ENCODE measurements at regions not wholly inside any gene's neighbourhood (a gene's known extent, or its start where the extent isn't known, plus 50 kb on each side); places are given as distances from the start of the nearest gene placed in this dataset.

- Histone ChIP-seq H4K20me1 (ENCODE audit: insufficient read depth) (no peaks in the 10 kb centered on the region), H2AFZ (no peak overlapping the region), H3K4me1 (ENCODE audit: insufficient read depth) (no peaks in the 10 kb centered on the region), H3K9me3 (ENCODE audit: low read depth) (no peaks in the 10 kb centered on the region), H3K4me2 (ENCODE audit: unreplicated experiment) (no peak overlapping the region), H3F3A (ENCODE audit: insufficient read depth) (no peaks in the 10 kb centered on the region), H3K79me2 (ENCODE audit: insufficient read depth) (no peaks in the 10 kb centered on the region), H3K27me3 (replicated peaks; ENCODE audit: insufficient read depth) (no peaks in the 10 kb centered on the region), H3K9me2 (ENCODE audit: insufficient read depth) (no peaks in the 10 kb centered on the region), H3K9ac (no peak overlapping the region), H3K36me3 (ENCODE audit: low read depth) (no peaks in the 10 kb centered on the region), H3K27ac (no peak overlapping the region), H3K4me3 (no peak overlapping the region)
- in situ Hi-C loops (cut with MboI): no loop called here
- DNase-seq: no peak
- no peak for TF ChIP-seq EZH2 (IDR thresholded peaks at IDR 0.05; ENCODE audit: insufficient read depth, poor library complexity, severe bottlenecking)
- no peak for TF ChIP-seq EZH2phosphoT487 (IDR thresholded peaks at IDR 0.05; ENCODE audit: insufficient read depth, low read depth)
- 41 to 47% methylated on average over 4 of the region's 4 CpGs for WGBS, 2 experiments (ENCODE audit: low coverage in 1 of 2, low lambda C conversion rate in 2 of 2, missing lambda C conversion rate in 2 of 2)
Observed at GRCh38 chr2:59956981-59957380, 596.5 kb downstream of the BCL11A start.

- Histone ChIP-seq H2AFZ (no peak overlapping the region), H3K27me3 (replicated peaks; ENCODE audit: insufficient read depth) (no peaks in the 10 kb centered on the region), H3K27ac (no peak overlapping the region), H3F3A (ENCODE audit: insufficient read depth) (no peaks in the 10 kb centered on the region), H3K4me2 (ENCODE audit: unreplicated experiment) (no peak overlapping the region), H3K9me2 (ENCODE audit: insufficient read depth) (no peaks in the 10 kb centered on the region), H3K4me1 (ENCODE audit: insufficient read depth) (no peaks in the 10 kb centered on the region), H3K79me2 (ENCODE audit: insufficient read depth) (no peaks in the 10 kb centered on the region), H3K36me3 (ENCODE audit: low read depth) (no peaks in the 10 kb centered on the region), H3K9ac (no peak overlapping the region), H4K20me1 (ENCODE audit: insufficient read depth) (no peaks in the 10 kb centered on the region), H3K9me3 (ENCODE audit: low read depth) (no peaks in the 10 kb centered on the region), H3K4me3 (no peak overlapping the region)
- in situ Hi-C loops (cut with MboI): no loop called here
- TF ChIP-seq EZH2phosphoT487 (IDR thresholded peaks at IDR 0.05; ENCODE audit: insufficient read depth, low read depth) (no peak), EZH2 (IDR thresholded peaks at IDR 0.05; ENCODE audit: insufficient read depth, poor library complexity, severe bottlenecking) (no peak)
- WGBS, 2 experiments (ENCODE audit: low coverage in 1 of 2, low lambda C conversion rate in 2 of 2, missing lambda C conversion rate in 2 of 2): 55 to 60% methylated on average over 10 of the region's 10 CpGs
- DNase-seq: no peak
Observed at GRCh38 chr2:59947917-59948541, 605.4 kb downstream of the BCL11A start.

- WGBS, 2 experiments (ENCODE audit: low coverage in 1 of 2, low lambda C conversion rate in 2 of 2, missing lambda C conversion rate in 2 of 2): 12 to 13% methylated on average over 3 of the region's 3 CpGs
- Histone ChIP-seq H3F3A (ENCODE audit: insufficient read depth) (no peaks in the 10 kb centered on the region), H3K79me2 (ENCODE audit: insufficient read depth) (no peaks in the 10 kb centered on the region), H3K27me3 (replicated peaks; ENCODE audit: insufficient read depth) (no peaks in the 10 kb centered on the region), H3K36me3 (ENCODE audit: low read depth) (no peaks in the 10 kb centered on the region), H4K20me1 (ENCODE audit: insufficient read depth) (no peaks in the 10 kb centered on the region), H3K9me2 (ENCODE audit: insufficient read depth) (no peaks in the 10 kb centered on the region), H3K9ac (no peak overlapping the region), H3K4me2 (ENCODE audit: unreplicated experiment) (no peak overlapping the region), H3K27ac (no peak overlapping the region), H3K4me3 (no peak overlapping the region), H3K4me1 (ENCODE audit: insufficient read depth) (no peaks in the 10 kb centered on the region), H3K9me3 (ENCODE audit: low read depth) (no peaks in the 10 kb centered on the region), H2AFZ (no peak overlapping the region)
- TF ChIP-seq EZH2phosphoT487 (IDR thresholded peaks at IDR 0.05; ENCODE audit: insufficient read depth, low read depth) (no peak), EZH2 (IDR thresholded peaks at IDR 0.05; ENCODE audit: insufficient read depth, poor library complexity, severe bottlenecking) (no peak)
- DNase-seq: no peak
- in situ Hi-C loops (cut with MboI): no loop called here
Observed at GRCh38 chr2:59947209-59947608, 606.2 kb downstream of the BCL11A start.

GRCh38 chr2:59939236-59939635, 614.2 kb downstream of the BCL11A start:
- no peak for TF ChIP-seq EZH2phosphoT487 (IDR thresholded peaks at IDR 0.05; ENCODE audit: insufficient read depth, low read depth)
- TF ChIP-seq EZH2 (IDR thresholded peaks at IDR 0.05; ENCODE audit: insufficient read depth, poor library complexity, severe bottlenecking): no peak

GRCh38 chr2:59938181-59938580, 615.3 kb downstream of the BCL11A start:
- Histone ChIP-seq H3K27me3 (replicated peaks; ENCODE audit: insufficient read depth) (no peaks in the 10 kb centered on the region), H2AFZ (no peak overlapping the region), H3K4me2 (ENCODE audit: unreplicated experiment) (no peak overlapping the region), H3K27ac (no peak overlapping the region), H4K20me1 (ENCODE audit: insufficient read depth) (no peaks in the 10 kb centered on the region), H3K4me1 (ENCODE audit: insufficient read depth) (no peaks in the 10 kb centered on the region), H3K9me2 (ENCODE audit: insufficient read depth) (no peaks in the 10 kb centered on the region), H3F3A (ENCODE audit: insufficient read depth) (no peaks in the 10 kb centered on the region), H3K9me3 (ENCODE audit: low read depth) (no peaks in the 10 kb centered on the region), H3K79me2 (ENCODE audit: insufficient read depth) (no peaks in the 10 kb centered on the region), H3K9ac (no peak overlapping the region), H3K4me3 (no peak overlapping the region), H3K36me3 (ENCODE audit: low read depth) (no peaks in the 10 kb centered on the region)
- in situ Hi-C loops (cut with MboI): no loop called here
- no peak for DNase-seq
- WGBS, 2 experiments (ENCODE audit: low coverage in 1 of 2, low lambda C conversion rate in 2 of 2, missing lambda C conversion rate in 2 of 2): 15 to 23% methylated on average over 2 of the region's 2 CpGs
- TF ChIP-seq EZH2 (IDR thresholded peaks at IDR 0.05; ENCODE audit: insufficient read depth, poor library complexity, severe bottlenecking) (no peak), EZH2phosphoT487 (IDR thresholded peaks at IDR 0.05; ENCODE audit: insufficient read depth, low read depth) (no peak)

More at GRCh38 chr2:59939236-59939635, 614.2 kb downstream of the BCL11A start:
- Histone ChIP-seq H3K27me3 (replicated peaks; ENCODE audit: insufficient read depth) (no peaks in the 10 kb centered on the region), H3K4me2 (ENCODE audit: unreplicated experiment) (no peak overlapping the region), H3K9me3 (ENCODE audit: low read depth) (no peaks in the 10 kb centered on the region), H3K27ac (no peak overlapping the region), H2AFZ (no peak overlapping the region), H3K9ac (no peak overlapping the region), H3K4me1 (ENCODE audit: insufficient read depth) (no peaks in the 10 kb centered on the region), H3K79me2 (ENCODE audit: insufficient read depth) (no peaks in the 10 kb centered on the region), H4K20me1 (ENCODE audit: insufficient read depth) (no peaks in the 10 kb centered on the region), H3K36me3 (ENCODE audit: low read depth) (no peaks in the 10 kb centered on the region), H3F3A (ENCODE audit: insufficient read depth) (no peaks in the 10 kb centered on the region), H3K4me3 (no peak overlapping the region), H3K9me2 (ENCODE audit: insufficient read depth) (no peaks in the 10 kb centered on the region)
- 16 to 19% methylated on average over 3 of the region's 3 CpGs for WGBS, 2 experiments (ENCODE audit: low coverage in 1 of 2, low lambda C conversion rate in 2 of 2, missing lambda C conversion rate in 2 of 2)
- no peak for DNase-seq
- in situ Hi-C loops (cut with MboI): no loop called here

Measured in GM23248 (cell line).